Esophagus muscularis mucosa (tissue), 4 donors: ENCODE measurements at regions not wholly inside any gene's neighbourhood (a gene's known extent, or its start where the extent isn't known, plus 50 kb on each side); places are given as distances from the start of the nearest gene placed in this dataset.
"Not testable (repeated sequence)": the region's sequence is repeated elsewhere in the genome, so short reads cannot be mapped to it uniquely, and the experiment has no call there.

ENCODE experiments used
- DNase-seq: peaks from one replicate; pipeline ENCODE4 v3.0.0-alpha.2; 2017; ENCODE audit errors: extremely low spot score
- H3K27ac ChIP-seq, 4 donors: fragments of 200-600 bp; sonication (generic); replicated peaks in 1 of 4; 1 replicate in 3 of 4; 2 replicates in 1 of 4; pipeline ENCODE4 v1.5.1; 2016 to 2019; ENCODE audit warnings: mild to moderate bottlenecking in 1 of 4
- H3K27me3 ChIP-seq, 4 donors: fragments of 200-600 bp; sonication (generic); one replicate each; pipeline versions ENCODE4 v1.5.1 to v1.6.0; 2016 to 2019
- H3K36me3 ChIP-seq, 4 donors: fragments of 200-600 bp; sonication (generic); one replicate each; pipeline ENCODE4 v1.5.1; 2016 to 2019
- H3K4me1 ChIP-seq, 4 donors: fragments of 200-600 bp; sonication (generic); one replicate each; pipeline ENCODE4 v1.5.1; 2016 to 2019
- H3K4me3 ChIP-seq, 4 donors: fragments of 200-600 bp; sonication (generic); 1 replicate in 2 of 4; 2 replicates in 2 of 4; pipeline ENCODE4 v1.5.1; 2016 to 2019; ENCODE audit warnings: mild to moderate bottlenecking in 4 of 4, moderate library complexity in 1 of 4
- H3K9me3 ChIP-seq, 4 donors: fragments of 200-600 bp; sonication (generic); 1 replicate in 3 of 4; 2 replicates in 1 of 4; pipeline ENCODE4 v1.5.1; 2016 to 2019
- CTCF ChIP-seq, 3 experiments: fragments of 200-600 bp in 2 of 3; fragments of 450-650 bp in 1 of 3; sonication (generic) in 2 of 3; IDR thresholded peaks; one replicate each; pipeline ENCODE4 v1.5.1; 2017 to 2019; ENCODE audit warnings: antibody characterized with exemption in 3 of 3, mild to moderate bottlenecking in 2 of 3, moderate library complexity in 1 of 3
- EP300 ChIP-seq: sonication (generic); formaldehyde crosslinking; IDR thresholded peaks from one replicate; pipeline ENCODE4 v1.6.1; 2017; ENCODE audit warnings: antibody characterized with exemption
- POLR2A ChIP-seq: fragments of 450-650 bp; IDR thresholded peaks from one replicate; pipeline ENCODE4 v1.6.1; 2017; ENCODE audit warnings: antibody characterized with exemption, moderate library complexity, mild to moderate bottlenecking, low read depth
- POLR2AphosphoS5 ChIP-seq, 2 donors: sonication (generic); formaldehyde crosslinking; IDR thresholded peaks; one replicate each; pipeline ENCODE4 v1.6.1; 2017; ENCODE audit warnings: antibody characterized with exemption in 2 of 2
- WGBS: methylation state at CpG from one replicate; pipeline ENCODE4 v1.1.5; 2018; 5-methylcytosine and 5-hydroxymethylcytosine counted together
- intact Hi-C: fragments of 100-400 bp; cut with DNase I; formaldehyde crosslinking; loops from one replicate; pipeline ENCODE4 v1.15.1; 2023

GRCh38 chr13:87570669-87571068 is 100.5 kb upstream of the SLITRK5 start:
- Histone ChIP-seq H3K4me3 (no peak overlapping the region), H3K36me3 (no peaks in the 10 kb centered on the region), H3K9me3 (peaks cover 0 to 10% (median 0%) of the 10 kb centered on the region in 4 donors), H3K27ac (no peak overlapping the region), H3K4me1 (no peaks in the 10 kb centered on the region), H3K27me3 (no peaks in the 10 kb centered on the region)
- no peak for TF ChIP-seq POLR2AphosphoS5 (IDR thresholded peaks at IDR 0.05)
- TF ChIP-seq EP300: no peak
- no peak for TF ChIP-seq POLR2A
- TF ChIP-seq CTCF (IDR thresholded peaks at IDR 0.05): no peak
- intact Hi-C loops: no loop called here
- WGBS: 59% methylated on average over 2 of the region's 2 CpGs
- DNase-seq: no peak

GRCh38 chr13:87582399-87582798 is 88.8 kb upstream of the SLITRK5 start:
- Histone ChIP-seq H3K36me3 (no peaks in the 10 kb centered on the region), H3K27me3 (no peaks in the 10 kb centered on the region), H3K4me3 (no peak overlapping the region), H3K4me1 (no peaks in the 10 kb centered on the region), H3K27ac (no peak overlapping the region), H3K9me3 (no peaks in the 10 kb centered on the region)
- TF ChIP-seq EP300 (no peak), CTCF (IDR thresholded peaks at IDR 0.05) (no peak), POLR2AphosphoS5 (IDR thresholded peaks at IDR 0.05) (no peak), POLR2A (no peak)
- DNase-seq: no peak
- intact Hi-C loops: no loop called here

- no peak overlapping the region for H3K4me3 ChIP-seq
- intact Hi-C loops: no loop called here
- H3K27me3 ChIP-seq: no peaks in the 10 kb centered on the region
- no peak for TF ChIP-seq CTCF (IDR thresholded peaks at IDR 0.05)
- TF ChIP-seq POLR2A: no peak
- no peak for TF ChIP-seq EP300
- no peak for TF ChIP-seq POLR2AphosphoS5 (IDR thresholded peaks at IDR 0.05)
- no peaks in the 10 kb centered on the region for H3K36me3 ChIP-seq
- DNase-seq: no peak
- WGBS: 70% methylated on average over 1 of the region's 1 CpG
- H3K4me1 ChIP-seq: no peaks in the 10 kb centered on the region
- H3K9me3 ChIP-seq: no peaks in the 10 kb centered on the region
- no peak overlapping the region for H3K27ac ChIP-seq
Observed at GRCh38 chr13:87590518-87590917, 80.7 kb upstream of the SLITRK5 start.

GRCh38 chr13:87604437-87604836 is 66.7 kb upstream of the SLITRK5 start:
- H3K9me3 ChIP-seq, H3K27ac ChIP-seq, H3K4me1 ChIP-seq, H3K36me3 ChIP-seq, DNase-seq, H3K27me3 ChIP-seq, H3K4me3 ChIP-seq, intact Hi-C loops: not testable (repeated sequence)
- WGBS: 78% methylated on average over 2 of the region's 2 CpGs

GRCh38 chr13:87607266-87607665 is 63.9 kb upstream of the SLITRK5 start:
- no peak overlapping the region for H3K4me3 ChIP-seq
- H3K36me3 ChIP-seq: no peaks in the 10 kb centered on the region
- H3K27ac ChIP-seq: no peak overlapping the region
- intact Hi-C loops: no loop called here
- no peaks in the 10 kb centered on the region for H3K27me3 ChIP-seq
- peaks cover 0 to 6% (median 0%) of the 10 kb centered on the region in 4 donors for H3K9me3 ChIP-seq
- no peak for DNase-seq
- H3K4me1 ChIP-seq: no peaks in the 10 kb centered on the region
- no peak for TF ChIP-seq POLR2A
- TF ChIP-seq EP300: no peak
- TF ChIP-seq CTCF (IDR thresholded peaks at IDR 0.05): no peak
- no peak for TF ChIP-seq POLR2AphosphoS5 (IDR thresholded peaks at IDR 0.05)
- WGBS: 60% methylated on average over 2 of the region's 2 CpGs
